ENCODE measurements at regions not wholly inside any gene's neighbourhood (a gene's known extent, or its start where the extent isn't known, plus 50 kb on each side); places are given as distances from the start of the nearest gene placed in this dataset.

DNA sequence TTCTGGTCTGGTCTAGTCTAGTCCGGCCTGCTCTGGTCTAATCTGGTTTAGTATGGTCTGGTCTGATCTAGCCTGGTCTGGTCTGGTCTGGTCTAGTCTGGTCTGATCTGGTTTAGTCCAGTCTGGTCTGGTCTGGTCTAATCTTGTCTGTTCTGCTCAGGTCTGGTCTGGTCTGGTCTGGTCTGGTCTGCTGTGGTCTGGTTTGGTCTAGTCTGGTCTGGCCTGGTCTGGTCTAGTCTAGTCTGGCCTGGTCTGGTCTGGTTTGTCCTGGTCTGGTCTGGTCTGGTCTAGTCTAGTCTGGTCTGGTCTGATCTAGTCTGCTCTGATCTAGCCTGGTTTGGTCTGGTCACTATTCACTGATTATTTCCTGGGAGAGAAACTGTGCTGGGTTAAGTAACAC is 84.1 kb upstream of the PRR23E start:
- peak; percentile 55 for DNase-seq

DNA sequence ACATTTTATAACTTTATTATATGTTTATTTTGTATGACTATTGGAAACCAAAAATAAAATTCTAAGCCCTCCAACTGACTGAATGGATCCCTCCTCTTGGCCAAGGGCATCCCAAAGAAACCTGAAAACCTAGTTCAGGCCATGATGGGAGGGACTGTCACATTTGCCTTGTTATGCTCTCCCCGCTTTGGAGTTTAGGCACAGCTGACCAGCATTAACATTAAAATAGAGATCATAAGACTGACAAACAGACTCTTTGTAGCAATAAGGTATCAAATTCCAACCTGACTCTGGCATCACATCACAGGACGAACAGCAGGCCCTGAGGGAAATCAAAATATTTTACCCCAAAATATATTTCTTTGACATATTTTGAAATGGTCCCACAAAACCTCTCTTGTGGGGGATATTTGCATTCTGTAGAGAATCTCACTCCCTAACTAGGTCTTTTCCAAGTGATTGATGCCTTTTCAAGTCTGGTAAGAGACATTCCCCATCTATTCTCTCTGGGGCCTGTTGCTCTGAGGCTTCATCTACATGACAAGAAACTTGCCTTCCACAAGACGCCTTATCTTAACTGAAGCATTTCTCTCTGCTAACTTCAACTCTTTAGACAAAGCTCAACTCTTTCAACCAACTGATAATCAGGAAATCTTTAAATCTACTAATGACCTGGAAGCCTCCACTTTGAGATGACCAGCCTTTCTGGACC is 81.8 kb upstream of the PRR23E start:
- no peak for DNase-seq

DNA sequence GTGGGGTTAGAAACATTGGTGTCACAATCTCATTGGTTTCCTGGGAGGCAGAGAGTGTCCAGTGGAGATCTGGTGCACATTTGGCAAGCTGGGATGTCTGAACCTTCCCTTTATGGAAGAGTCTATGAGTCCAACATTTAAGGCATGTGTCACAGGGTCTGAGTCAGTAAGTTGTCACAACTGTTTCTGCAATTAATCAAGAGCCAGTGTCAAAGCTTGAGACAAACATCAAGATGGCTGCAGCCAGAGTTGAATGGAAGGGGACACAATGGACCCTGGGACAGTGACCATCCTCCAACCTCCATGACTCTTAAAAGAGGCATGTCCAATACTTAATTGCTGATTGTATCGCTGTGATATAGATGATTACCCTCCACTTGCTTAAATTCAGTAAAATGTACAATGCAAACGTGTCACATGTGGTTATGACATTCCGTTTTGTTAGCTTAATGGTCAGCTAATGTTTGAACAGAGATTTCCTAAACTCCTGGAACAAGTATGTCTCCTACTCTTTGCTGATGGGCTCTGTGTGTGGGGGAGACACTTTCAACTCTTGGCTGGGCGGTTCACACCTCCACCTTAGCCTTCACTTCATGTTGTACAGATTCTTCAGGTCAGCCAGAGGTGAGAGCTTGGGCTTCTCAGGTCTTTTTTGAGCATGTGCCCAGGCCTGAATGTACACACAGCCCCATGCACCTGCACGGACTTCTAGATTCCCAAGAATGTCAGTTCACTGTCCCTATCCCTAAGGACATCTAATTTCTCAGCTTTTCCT is 79.9 kb upstream of the PRR23E start:
- DNase-seq: peak; percentile 16

DNA sequence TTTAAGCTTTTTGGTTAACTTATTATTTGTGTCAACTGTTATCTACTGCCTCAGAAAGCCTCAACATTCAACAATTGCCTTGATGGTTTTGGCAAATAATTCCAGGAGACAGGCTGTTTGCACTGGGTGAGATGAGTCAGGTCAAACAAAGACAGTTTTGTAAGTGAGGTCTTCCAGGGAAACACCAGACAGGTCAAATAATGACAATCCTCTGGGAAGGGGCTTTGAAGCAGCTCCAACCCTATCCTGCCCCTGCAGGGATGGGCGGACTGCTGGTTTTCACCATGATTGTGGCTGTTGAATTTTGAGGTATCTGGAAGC is 79.4 kb upstream of the PRR23E start:
- peak; percentile 42 for DNase-seq

DNA sequence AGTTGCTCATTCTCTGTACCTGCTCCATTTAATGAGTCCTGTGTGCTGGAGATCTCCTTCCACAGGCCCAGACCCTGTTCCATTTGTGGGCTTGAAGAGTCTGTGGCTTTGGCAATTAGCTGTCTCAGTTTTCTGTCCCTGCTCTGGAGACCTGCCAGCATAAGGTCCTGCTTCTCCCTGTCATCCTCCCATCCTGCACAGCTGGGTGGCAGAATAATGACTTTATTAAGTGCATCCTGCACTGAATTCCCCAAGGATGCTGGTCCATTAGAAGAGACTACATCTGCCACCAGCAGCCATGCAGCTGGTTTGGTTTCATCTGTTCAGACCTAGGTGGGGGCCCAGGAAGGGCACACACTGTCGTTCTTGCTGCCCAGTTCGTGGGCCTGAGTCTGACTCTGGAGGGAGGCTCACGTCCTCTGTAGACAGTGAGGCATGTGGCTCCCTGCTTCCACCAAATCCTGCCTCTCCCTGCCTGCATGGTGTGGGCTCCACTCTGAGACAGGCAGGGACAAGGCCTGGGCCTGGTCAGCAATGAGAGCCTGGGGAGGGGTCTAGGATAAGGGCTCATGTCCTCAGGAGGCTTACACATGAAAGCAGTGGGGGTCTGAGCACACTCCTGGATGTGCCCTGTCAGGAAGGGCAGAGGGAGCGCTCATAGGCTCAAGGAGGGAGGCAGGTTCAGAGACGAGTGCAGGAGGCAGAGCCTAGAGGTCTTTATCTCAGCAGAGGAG is 78.4 kb upstream of the PRR23E start:
- DNase-seq: peak; percentile 22

DNA sequence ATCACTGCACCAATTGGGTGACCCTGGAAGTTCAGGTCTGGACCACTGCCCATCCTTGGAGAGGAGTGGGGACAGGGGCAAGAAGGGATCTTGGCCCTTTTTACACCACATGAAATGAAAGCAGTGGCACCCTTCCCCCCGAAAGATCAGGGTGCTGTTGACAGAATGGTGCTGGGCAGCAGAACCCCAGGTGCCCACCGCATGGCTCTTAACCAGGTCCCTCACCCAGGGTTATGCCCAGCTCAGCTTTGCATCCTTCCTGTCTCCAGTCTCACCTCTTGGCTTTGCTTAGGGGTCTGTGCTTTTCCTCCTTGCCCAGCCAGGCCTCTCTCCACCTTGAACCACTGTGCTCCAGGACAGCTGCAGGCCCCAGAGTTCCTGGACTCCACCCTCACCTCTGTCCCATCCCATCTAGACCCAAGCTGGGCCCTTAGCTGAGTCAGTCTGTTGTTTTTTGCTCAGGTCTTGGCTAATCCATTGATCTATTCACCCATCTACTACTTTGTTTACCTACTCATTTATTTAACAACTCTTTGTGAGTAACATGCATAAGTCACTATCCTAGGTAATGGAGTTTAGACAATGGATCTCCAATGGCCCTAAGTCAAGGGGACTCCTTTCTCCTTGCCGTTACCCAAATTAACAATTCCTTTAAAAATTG is 77.1 kb upstream of the PRR23E start:
- DNase-seq: peak; percentile 20

DNA sequence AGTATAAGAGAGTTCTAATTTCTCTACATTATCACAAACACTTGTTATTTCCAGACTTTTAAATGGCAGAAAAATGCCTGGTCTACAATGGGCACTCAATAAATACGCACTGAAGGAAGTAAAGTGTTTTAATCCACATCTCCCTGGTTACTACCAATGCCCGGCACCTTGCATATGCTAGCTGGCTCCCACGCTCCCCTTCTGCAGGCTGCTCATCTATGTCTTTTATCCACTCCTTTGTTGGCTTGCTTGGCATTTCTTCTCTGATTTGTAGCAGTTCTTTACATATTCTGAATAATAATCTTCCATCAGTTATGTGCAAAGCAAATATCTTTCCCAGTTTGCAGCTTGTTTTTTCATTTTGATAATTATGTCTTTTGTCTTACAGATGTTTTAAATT is 74.6 kb upstream of the PRR23E start:
- no peak for DNase-seq

DNA sequence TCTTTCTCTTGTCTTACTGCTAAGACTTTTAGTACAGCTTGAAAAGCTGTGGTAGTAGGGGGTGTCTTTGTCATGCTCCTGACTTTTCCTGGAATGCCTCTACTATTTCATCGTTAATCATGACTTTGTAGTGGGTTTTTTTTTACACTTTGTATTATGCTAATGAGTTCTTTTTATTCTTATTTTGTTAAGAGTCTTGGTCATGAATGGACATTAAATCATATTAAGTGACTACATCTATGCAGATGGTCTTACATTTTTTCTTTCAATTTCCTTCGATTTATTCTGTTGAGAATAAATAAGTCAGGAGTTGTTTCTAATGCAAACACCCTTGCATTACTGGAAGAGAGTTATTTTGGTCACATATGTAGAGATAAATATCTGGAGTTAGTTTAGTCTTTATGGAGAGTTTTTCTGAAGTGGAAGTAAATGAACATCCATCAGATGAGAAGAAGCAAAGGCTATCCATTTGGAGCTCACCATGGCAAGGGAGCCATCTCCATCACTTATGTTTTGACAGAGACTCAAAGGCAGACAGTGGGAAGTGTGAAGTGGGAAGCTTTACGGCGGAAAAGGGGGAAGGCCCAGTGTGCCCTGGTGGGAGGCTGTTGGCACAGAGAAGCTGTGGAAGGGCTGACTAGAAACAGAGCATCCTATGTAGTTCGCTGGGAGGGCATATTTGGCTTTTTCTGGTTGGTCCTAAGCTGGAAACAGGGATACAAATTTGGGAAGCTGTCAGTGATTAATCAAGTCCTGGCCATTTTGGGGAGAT is 73.1 kb upstream of the PRR23E start:
- DNase-seq: no peak

DNA sequence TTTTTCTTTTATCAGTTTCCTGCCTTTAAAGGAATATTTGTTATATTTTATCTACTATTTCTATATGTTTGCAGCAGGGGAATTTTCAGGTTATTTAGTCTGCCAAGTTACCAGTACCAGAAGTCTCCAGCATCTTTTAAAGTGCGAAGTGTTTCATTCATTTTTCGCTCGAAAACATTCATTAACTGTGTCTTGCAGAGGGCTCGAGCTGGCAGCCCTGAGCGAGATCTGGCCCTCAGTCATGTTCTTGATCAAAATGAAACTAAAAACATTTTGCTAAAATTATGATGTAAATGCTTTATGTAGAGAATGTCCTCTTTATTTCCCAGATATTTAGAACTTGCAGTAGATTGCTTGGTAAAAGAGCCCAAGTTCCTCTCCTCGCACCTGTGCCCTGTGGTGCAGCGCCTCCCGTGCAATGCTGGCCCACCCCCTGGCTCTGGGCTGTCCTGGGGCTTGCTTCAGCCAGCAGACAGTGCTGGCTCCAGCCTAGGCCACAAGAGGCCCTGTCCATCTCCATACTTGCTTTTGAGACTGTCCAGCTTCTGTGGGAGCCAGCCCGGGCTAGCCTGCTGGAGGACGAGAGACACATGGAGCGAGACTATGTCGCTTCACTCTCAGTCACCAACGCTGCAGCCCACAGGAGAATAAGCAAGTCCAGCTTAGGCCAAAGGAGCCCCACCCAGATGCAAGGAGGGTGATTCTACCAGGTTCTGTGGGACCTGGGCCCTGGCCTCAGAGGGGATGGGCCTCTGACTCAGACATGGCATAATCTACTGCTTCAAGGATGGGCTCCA is 71.9 kb upstream of the PRR23E start:
- peak; percentile 50 for DNase-seq

DNA sequence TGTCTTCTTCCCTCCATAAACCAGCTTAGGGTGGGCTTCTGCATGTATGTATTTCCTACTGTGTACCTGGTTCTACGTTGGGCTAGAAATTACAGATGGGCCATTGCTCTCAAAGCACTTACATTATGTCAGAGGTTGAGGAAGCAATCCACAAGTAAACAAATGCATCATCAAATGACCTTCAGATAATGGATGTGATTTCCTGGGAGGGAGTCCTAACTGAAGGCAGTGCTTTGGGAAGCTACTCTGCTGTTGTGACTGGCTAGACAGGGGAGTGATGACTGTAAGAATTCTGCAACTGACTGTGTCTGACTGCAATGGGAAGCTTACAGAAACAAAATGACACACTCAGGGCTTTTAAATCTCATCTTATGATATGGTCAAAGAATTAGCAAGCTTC is 71.0 kb upstream of the PRR23E start:
- DNase-seq: peak; percentile 7

DNA sequence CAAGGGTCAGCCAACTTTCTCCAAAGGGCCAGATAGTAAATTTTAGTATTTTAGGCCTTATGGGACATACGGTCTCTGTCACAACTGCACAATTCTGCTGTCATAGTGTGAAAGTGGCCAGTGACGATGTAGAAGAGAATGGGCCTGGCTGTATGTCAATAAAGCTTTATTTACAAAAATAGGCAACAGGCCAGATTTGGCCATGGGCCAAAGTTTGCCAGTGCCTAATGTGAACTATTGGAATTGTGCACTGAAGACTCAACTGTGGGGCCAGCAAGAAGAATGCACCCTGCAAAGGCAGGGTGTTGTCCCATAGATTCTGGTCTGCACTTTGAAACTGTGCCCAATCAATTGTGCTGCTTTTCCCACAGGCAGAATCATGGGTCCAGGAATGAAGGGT is 69.4 kb upstream of the PRR23E start:
- DNase-seq: peak; percentile 4

DNA sequence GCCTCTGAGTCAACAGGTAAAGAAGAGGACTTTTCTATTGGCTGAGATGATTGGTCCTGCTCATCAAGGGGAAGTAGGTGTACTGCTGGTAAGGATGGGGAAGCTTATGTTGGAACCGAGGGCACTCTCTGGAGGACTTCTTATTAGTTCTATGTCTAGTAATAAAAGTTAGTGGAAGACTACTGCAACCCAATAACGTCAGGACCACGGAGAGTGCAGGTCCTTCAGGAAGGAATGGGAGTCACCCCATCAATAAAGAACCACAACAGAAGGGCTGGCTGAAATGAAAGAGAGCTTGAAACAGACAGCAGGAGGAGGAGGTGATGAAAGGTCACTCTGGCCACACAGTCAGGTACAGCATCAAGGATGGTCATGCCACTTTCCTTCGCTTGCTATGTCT is 68.8 kb upstream of the PRR23E start:
- DNase-seq: peak; percentile 44

DNA sequence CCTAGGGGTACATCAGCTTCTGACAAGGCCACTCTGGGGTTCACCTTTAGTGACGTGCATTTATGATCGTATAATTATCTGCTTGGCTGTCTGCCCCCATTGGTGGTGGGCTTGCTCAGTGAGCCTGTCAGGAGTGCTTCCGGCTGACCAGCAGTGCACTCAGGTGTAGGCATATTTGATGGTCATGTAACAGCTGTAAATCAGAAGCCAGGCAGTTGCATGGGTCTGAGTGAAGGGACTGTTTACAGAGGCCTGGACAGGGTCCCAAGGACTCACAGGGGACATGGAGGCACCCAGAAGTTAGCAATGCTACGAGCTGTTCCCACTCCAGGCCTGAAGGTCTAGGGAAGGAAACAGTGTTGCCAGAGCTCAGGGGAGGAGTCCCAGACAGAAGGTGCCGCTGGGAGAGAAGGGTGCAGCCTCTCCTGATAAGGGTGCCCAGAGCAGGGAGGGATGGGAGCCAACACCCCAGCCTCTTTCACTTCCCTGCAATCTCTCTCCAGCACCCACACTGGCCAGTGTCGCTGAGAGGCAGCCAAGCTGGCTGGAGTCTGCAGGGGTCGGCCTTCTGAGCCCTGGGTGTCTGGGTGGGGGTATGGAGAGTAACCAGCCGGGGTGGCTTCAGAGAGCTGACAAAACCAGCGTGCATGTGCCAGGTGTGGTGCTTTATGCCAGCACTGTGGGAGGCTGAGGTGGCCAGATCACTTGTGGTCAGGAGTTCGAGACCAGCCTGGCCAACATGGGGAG is 61.3 kb upstream of the PRR23E start:
- DNase-seq: peak; percentile 37

DNA sequence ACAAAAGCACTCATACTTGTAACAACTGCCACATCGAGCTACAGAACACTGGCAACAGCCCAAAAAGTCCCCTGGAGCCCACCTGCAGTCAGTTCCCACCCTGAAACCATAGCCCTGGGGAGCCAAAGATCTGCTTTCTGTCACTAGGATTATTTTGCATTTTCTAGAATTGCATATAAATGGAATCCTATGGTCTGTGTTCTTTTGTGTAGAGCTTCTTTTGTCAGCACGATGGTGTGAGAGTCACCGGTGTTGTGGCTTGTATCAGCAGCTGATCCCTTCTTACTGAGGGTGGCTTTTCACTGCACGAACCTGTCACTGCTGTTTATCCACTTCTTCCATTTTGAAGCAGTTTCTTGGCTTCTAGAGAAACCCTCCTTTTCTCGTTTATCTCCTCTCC is 60.1 kb upstream of the PRR23E start:
- peak; percentile 5 for DNase-seq

DNA sequence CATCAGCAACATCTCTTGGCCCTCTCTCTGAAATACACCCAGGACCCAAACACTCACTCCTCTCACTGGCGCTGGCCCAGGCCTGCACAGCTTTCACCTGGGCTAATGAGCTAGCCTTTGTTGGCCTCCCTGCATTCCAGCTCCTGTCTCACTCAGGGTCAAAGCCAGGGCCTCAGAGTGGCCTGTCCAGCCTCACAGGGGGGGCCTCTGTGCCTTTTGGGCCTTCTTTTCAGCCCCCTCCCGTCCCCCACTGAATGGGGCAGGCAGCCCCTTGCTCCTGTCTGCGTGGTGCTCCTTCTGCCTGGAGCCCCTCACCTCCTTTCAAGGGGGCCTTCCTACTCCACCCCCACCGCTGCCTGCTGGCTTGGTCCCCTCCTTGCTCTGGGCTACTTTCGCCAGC is 59.0 kb upstream of the PRR23E start:
- peak; percentile 43 for DNase-seq

DNA sequence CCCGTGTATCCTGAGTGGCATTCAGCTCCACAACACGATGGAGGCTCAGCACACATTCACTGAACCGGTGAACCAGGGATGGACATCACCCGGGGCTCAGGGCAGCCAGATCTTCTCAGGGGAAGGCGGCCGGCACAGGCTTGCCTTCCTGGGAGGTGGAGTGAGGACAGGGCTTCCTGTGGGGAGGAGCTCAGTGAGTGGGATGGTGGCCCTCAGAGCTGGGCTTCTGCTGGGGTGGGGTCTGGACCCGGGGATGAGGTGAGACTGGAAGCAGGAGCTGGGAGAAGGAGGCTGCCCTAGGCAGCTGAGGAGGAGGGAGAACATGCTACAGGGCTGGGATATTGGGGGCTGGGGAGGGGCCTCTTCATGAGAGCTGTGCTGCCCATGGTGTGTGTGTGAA is 58.5 kb upstream of the PRR23E start:
- DNase-seq: peak; percentile 48

DNA sequence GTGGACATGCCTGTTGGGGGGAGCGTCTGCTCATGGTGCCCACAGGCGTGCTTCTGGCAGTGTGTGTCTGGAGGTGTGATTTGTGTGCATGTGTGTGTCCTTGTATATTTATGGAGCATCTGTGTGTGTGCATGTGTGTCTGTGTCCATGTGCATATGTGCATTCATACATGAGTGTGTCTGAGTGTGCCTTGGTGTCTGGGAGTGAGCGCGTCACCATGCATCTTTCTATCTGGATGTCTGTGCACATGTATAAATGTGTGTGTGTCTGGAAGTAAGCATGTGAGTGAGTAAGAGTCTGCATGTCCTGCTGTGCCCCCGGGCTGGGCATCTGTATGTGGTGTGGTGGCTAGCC is 58.1 kb upstream of the PRR23E start:
- DNase-seq: no peak

DNA sequence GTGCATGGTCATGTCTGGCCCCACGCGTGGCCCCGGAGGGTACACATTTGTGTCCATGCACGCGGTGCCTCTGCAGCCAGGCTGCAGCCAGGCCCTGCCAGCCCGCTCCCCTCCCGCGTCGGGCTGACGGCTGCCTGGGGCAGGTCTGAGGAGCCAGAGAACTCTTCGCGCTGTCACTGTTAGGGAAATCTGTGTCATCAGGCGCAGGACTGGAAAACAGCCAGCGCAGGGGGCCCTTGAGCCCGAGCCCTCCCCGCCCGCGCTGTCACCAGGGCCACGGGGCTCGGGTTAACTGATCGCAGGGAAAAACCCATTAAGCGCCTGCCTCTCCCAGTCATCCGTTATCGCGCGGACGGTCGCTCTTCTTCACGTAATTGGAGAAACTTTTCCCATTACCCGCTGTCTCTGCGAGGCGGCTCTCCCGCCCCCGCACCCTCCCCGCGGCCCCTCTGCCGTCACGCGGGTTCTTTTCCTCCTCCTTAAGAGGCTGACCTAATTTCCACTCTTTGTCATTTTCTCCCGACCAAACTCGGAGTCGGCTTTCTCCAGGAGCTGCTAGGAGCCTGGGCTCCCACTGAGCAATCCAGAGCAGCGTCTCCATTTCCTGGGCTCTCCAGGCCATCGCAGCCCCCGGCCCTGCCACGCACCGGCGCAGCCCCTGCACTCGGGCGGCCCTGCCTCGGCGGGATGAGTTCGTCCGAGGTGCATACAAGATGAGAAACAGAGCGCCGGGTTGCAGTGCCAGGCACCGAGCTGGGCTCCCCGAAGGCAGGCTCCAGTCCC is 57.5 kb upstream of the PRR23E start:
- peak; percentile 77 for DNase-seq

DNA sequence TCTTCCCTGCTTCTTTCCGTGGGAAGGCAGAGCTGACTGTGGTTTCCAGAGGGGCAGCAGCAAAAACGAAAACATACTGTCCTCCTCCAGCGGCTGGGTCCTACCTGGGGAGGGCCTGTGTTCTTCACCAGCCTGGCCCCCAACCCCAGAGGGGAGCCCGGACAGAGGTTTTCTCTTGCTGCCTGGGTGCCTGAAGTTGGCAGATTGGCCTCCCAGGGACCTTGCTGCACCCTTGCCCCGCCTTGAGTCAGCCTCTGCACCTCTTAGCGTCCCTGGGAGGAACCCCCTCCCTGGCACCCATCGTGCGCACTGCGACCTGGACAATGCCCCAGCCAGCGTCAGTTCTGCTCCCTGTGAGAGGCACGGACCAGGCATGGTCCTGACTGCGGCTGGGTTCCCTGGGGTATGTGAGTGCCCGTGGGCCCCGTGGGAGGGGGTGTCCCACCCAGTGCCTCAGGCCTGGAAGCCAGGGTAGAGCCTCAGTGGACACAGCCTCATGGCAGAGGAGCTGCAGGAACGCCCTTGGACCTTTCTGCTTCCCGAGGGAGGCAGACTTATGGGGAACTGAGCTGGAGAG is 56.8 kb upstream of the PRR23E start:
- peak; percentile 48 for DNase-seq

DNA sequence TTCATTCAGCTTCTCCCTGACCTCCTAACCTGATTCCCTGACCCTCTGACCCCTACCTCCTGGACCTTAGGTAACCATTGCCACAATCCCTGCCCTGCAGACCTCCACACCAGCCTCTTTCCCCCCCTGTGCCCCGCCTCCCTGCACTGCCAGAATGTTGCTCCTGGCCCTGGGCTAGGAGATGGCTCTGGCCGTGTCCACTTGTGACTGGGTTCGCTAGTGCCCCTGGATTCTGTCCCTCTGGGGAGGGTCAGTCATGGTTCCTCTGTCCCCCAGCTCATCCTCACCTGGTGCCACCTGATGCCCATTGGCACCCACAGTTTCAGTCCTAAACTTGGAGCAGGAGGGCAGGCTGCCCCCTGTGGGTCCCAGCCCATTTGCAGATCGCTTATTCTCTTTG is 56.2 kb upstream of the PRR23E start:
- peak; percentile 46 for DNase-seq

All from islet precursor cell (in vitro differentiated cells).